H1 (cell line): ENCODE measurements at regions not wholly inside any gene's neighbourhood (a gene's known extent, or its start where the extent isn't known, plus 50 kb on each side); places are given as distances from the start of the nearest gene placed in this dataset.

Source experiments
- JUN ChIP-seq: IDR thresholded peaks from 2 replicates; pipeline ENCODE4 v1.6.1; 2011; ENCODE audit warnings: low read depth, mild to moderate bottlenecking, improper control_type of control experiment, low read length
- TF ChIP-seq, protein P1 (sequence below): fragments of 300-600 bp; sonication (generic); IDR thresholded peaks from 2 replicates; pipeline ENCODE4 v1.7.1; 2012; ENCODE audit warnings: low read length, moderate library complexity, mild to moderate bottlenecking, inconsistent platforms; ENCODE audit not compliant: insufficient replicate concordance

DNA sequence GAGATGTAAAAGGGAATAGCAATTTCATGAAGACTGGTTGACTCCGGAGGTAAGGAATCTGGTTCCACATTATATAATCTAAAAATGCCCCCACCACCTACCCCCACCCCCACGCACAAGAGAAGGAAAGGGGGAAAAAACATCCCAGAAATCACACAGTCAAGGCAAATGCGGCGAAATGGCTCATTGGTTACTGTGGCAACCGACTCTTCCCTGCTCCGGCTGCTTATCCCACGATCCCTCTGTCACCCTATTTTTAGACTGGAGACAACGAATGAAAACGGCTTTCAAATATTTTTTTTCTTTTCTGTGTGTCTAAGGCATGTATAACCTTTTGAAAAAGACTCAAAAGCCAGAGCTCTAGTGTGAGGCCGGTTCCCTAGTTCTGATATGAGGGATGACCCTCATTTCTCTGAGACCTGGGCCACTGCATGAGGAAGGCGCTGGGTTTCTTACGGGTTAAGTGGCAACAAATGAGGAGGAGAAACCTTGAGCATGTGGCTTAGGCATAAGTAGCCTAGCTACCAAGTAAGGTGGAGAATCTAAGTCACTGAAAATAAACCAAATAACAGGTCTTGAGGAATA is 148.3 kb upstream of the GRIN2B start (continued):
- TF ChIP-seq, protein P1, sequence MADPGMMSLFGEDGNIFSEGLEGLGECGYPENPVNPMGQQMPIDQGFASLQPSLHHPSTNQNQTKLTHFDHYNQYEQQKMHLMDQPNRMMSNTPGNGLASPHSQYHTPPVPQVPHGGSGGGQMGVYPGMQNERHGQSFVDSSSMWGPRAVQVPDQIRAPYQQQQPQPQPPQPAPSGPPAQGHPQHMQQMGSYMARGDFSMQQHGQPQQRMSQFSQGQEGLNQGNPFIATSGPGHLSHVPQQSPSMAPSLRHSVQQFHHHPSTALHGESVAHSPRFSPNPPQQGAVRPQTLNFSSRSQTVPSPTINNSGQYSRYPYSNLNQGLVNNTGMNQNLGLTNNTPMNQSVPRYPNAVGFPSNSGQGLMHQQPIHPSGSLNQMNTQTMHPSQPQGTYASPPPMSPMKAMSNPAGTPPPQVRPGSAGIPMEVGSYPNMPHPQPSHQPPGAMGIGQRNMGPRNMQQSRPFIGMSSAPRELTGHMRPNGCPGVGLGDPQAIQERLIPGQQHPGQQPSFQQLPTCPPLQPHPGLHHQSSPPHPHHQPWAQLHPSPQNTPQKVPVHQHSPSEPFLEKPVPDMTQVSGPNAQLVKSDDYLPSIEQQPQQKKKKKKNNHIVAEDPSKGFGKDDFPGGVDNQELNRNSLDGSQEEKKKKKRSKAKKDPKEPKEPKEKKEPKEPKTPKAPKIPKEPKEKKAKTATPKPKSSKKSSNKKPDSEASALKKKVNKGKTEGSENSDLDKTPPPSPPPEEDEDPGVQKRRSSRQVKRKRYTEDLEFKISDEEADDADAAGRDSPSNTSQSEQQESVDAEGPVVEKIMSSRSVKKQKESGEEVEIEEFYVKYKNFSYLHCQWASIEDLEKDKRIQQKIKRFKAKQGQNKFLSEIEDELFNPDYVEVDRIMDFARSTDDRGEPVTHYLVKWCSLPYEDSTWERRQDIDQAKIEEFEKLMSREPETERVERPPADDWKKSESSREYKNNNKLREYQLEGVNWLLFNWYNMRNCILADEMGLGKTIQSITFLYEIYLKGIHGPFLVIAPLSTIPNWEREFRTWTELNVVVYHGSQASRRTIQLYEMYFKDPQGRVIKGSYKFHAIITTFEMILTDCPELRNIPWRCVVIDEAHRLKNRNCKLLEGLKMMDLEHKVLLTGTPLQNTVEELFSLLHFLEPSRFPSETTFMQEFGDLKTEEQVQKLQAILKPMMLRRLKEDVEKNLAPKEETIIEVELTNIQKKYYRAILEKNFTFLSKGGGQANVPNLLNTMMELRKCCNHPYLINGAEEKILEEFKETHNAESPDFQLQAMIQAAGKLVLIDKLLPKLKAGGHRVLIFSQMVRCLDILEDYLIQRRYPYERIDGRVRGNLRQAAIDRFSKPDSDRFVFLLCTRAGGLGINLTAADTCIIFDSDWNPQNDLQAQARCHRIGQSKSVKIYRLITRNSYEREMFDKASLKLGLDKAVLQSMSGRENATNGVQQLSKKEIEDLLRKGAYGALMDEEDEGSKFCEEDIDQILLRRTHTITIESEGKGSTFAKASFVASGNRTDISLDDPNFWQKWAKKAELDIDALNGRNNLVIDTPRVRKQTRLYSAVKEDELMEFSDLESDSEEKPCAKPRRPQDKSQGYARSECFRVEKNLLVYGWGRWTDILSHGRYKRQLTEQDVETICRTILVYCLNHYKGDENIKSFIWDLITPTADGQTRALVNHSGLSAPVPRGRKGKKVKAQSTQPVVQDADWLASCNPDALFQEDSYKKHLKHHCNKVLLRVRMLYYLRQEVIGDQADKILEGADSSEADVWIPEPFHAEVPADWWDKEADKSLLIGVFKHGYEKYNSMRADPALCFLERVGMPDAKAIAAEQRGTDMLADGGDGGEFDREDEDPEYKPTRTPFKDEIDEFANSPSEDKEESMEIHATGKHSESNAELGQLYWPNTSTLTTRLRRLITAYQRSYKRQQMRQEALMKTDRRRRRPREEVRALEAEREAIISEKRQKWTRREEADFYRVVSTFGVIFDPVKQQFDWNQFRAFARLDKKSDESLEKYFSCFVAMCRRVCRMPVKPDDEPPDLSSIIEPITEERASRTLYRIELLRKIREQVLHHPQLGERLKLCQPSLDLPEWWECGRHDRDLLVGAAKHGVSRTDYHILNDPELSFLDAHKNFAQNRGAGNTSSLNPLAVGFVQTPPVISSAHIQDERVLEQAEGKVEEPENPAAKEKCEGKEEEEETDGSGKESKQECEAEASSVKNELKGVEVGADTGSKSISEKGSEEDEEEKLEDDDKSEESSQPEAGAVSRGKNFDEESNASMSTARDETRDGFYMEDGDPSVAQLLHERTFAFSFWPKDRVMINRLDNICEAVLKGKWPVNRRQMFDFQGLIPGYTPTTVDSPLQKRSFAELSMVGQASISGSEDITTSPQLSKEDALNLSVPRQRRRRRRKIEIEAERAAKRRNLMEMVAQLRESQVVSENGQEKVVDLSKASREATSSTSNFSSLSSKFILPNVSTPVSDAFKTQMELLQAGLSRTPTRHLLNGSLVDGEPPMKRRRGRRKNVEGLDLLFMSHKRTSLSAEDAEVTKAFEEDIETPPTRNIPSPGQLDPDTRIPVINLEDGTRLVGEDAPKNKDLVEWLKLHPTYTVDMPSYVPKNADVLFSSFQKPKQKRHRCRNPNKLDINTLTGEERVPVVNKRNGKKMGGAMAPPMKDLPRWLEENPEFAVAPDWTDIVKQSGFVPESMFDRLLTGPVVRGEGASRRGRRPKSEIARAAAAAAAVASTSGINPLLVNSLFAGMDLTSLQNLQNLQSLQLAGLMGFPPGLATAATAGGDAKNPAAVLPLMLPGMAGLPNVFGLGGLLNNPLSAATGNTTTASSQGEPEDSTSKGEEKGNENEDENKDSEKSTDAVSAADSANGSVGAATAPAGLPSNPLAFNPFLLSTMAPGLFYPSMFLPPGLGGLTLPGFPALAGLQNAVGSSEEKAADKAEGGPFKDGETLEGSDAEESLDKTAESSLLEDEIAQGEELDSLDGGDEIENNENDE, result no peak
- TF ChIP-seq JUN, result no peak
